Islet of Langerhans (tissue), 1 donor: ENCODE measurements at regions not wholly inside any gene's neighbourhood (a gene's known extent, or its start where the extent isn't known, plus 50 kb on each side); places are given as distances from the start of the nearest gene placed in this dataset.

Experiments
- FAIRE-seq: peaks from one replicate; lab custom pipeline; 2011; peaks lifted over from hg19 to GRCh38; lab: Jason Lieb, UNC

- FAIRE-seq: no peak
Measured at GRCh38 chr7:18081617-18082016, 54.0 kb upstream of the PRPS1L1 start.

DNA sequence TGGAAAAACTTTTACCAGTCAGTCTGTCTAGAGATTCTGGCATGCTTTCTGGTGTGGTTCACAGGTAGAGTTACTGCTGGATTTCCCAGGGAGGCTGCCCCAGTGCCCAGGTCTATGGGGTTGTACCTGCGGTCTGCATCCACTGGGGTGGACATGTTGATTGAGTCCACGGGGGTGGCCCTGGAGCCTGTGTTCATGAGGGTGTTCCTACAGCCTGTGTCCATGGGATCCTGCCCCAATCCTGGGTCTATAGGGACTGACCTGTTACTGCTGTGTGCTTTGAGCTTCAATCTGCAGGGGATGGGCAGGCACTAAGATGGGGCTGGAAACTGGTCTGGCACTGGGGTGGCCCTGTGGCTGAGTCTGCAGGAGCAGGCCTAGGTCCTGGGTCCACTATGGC lies 54.5 kb upstream of the PRPS1L1 start:
- no peak for FAIRE-seq

GRCh38 chr7:18086165-18087025 lies 58.7 kb upstream of the PRPS1L1 start:
- no peak for FAIRE-seq

DNA sequence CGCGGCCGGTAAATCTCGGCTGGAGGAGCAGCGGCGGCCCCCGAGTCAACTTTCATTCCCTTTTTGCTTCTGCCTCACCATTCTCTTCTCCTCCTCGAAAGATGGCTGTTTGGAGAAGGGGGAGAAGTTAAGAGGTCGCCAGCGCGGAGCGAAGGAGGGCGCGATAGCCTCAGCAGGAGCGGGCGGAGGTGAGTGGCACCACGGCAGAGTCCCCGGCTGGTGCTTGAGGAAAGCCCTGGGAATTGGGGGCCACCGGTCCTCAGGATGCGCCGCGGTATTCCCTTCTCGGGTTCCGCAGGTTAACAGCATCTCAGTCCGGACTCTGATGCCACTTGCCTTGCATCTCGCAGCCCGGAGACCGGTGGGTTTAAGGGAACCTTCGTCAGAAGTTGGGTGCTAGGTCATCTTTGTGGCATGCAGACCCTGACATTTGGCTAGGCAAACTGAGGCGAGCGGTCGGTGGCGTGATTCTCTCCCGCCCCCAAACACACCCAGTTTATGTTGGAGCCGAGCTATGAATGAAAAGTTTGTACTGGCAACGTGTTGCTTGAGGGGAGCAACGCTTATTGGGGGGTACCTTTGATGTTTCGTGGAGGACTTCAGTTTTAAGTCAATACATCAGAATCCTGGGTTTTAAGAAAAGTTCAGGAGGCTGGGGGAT lies 59.5 kb upstream of the PRPS1L1 start:
- no peak for FAIRE-seq

DNA sequence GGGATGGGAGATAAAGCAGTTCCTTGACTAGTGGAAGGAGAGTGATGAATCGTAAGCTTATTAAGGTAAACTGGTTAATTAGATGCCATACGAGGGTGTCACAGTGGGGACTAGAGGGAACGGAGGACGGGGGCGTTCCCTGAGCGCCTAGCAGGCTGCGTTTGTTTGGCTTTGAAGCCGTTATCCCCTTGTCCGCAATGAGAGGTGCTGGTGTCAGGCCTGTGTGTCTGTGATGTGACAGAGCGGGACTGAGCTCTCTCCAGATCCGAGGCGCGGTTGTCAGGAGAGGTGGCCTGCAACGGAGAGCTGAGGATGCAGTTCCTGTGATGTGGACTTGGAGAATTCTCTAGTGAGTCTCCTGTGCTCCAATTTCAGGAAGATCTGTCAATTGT lies 60.0 kb upstream of the PRPS1L1 start:
- FAIRE-seq: no peak

- peak; percentile 41 for FAIRE-seq
Measured at GRCh38 chr7:18096087-18096486, 68.4 kb upstream of the PRPS1L1 start.

- no peak for FAIRE-seq
Measured at GRCh38 chr7:18102576-18102975, 74.9 kb upstream of the PRPS1L1 start.

- no peak for FAIRE-seq
Measured at GRCh38 chr7:18103436-18104218, 76.0 kb upstream of the PRPS1L1 start.

DNA sequence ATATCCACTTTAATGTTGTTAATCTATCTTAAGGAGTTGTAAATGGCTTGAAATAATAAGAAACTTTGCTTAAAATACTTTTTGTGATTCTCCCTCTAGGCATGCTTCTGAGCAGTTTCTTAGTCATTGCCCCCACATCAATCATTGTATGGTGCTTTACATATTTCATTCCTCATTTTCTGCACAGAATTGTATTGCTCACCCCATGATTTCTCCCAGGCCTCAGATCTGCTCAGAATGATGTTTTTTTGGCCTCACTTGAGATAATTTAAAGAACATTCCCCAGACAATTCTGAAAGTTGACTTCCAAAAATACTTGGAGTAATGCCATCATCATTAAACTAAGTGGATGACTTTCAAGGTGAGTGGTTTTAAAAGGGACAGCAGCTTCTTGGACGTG lies 82.1 kb upstream of the PRPS1L1 start:
- FAIRE-seq: no peak

- FAIRE-seq: no peak
Measured at GRCh38 chr7:18116661-18117060, 89.0 kb upstream of the PRPS1L1 start.

DNA sequence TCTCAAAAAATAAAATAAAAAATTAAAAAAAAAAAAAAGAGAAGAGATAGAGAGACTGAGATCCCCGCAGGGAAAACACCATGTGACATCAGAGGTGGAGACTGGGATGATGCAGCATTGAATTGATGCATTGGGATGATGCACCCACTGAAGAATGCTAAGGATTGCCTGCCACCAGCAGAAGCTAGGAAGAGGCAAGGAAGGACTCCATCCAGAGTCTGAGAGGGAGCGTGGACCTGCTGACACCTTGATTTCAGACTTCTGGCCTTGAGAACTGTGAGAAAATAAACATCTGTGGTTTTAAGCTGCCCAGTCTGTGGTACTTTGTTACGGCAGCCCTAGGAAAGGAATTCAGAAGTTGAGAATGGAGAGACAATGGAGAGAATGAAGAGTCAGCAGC lies 89.8 kb upstream of the PRPS1L1 start:
- no peak for FAIRE-seq

DNA sequence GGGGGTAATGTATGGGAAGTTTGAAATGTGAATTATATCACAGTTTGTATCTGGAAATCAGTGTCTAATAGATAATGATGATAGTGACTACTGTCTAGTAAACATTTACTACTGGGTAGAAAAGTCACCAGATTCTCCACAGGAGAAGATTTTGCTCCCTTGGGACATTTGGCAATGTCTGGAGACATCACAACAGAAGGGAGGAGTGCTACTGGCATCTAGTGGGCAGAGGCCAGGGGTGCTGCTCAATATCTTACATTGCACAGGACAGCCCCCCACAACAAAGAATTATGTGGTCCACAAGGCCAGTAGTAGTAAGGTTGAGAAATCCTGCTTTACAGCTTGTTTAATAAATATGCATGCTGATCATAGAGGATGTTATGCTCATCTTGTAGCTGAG lies 92.3 kb upstream of the PRPS1L1 start:
- FAIRE-seq: no peak

- FAIRE-seq: no peak
Measured at GRCh38 chr7:18123508-18124239, 96.0 kb upstream of the PRPS1L1 start.

- peak; percentile 36 for FAIRE-seq
Measured at GRCh38 chr7:18125476-18125875, 97.8 kb upstream of the PRPS1L1 start.

GRCh38 chr7:18126281-18126680 lies 98.6 kb upstream of the PRPS1L1 start:
- FAIRE-seq: peak; percentile 100

DNA sequence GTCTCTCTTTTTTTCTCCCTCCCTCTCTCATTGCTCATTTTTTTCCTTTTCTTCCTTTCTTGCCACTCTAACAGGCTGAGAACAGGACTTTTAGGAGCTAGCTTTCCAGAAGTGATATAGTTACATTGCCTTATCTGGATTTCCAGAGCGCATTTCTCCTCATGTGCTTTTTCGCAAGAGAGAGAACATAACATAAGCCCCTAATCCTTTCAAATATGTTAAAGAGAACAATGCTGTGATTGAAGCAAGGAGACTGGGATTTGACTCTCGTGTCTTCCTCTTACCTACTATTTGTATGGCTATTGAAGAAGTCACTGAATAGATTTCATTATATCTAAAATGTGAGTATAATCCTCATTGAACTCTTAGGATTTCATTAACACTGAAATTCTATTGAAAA lies 101.2 kb upstream of the PRPS1L1 start:
- no peak for FAIRE-seq

DNA sequence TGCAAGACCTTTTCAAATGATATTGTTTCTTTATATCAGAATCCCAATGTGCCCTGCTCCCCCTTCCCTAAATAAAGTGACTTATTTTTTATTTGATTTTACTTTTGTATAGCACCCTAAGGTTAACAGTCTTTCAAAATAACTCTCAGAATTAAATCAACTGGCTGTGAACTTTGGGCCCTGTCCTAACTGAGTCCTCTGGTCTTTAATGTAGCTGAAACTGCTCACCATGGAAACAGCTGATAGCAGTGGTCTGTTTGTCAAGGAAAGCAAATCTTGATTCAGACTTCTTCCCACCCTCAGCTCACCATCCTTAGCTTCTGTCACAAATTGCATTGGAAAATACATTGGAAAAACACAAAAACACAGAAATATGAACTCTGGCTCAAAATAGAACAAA lies 105.2 kb upstream of the PRPS1L1 start:
- peak; percentile 13 for FAIRE-seq

DNA sequence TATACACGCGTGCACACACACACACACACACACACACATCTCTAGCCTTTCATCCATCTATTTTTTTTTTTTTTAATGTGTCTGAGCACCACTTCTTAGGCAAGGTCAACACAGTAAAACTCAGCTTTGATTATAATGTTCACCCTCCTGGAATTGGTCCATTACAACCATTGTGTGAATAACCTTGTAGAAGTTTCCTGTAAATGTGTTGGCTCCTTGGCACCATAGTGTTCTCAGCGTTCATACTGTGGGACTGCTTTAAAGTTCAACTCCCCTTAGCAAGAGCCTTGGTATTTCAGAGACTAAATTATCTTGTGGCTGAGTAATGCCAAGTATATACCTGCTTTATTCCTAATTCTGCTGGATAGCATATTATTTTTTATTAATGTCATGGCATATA lies 106.3 kb upstream of the PRPS1L1 start:
- FAIRE-seq: peak; percentile 87

DNA sequence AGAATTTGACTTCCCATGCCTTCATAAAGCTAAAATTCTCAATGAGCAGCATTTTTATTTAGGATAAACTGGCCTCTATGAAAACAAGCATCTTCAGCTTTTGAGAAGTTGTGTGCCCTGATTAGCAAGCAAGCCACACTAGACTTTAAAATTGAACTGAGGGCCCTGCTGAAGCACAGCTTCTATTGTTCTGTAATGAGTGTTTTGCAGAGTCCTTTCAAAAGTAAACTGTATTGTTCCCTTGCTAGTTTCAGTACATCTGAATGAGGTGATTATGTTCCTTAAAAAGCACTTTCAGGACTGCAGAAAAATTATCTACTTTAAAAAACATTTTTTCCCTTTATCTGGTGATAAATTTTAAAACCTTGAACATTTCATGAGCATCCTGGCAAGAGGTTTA lies 113.3 kb upstream of the PRPS1L1 start:
- FAIRE-seq: no peak

- FAIRE-seq: no peak
Measured at GRCh38 chr7:18144166-18144565, 116.5 kb upstream of the PRPS1L1 start.

GRCh38 chr7:18145160-18145559 lies 117.5 kb upstream of the PRPS1L1 start:
- no peak for FAIRE-seq

DNA sequence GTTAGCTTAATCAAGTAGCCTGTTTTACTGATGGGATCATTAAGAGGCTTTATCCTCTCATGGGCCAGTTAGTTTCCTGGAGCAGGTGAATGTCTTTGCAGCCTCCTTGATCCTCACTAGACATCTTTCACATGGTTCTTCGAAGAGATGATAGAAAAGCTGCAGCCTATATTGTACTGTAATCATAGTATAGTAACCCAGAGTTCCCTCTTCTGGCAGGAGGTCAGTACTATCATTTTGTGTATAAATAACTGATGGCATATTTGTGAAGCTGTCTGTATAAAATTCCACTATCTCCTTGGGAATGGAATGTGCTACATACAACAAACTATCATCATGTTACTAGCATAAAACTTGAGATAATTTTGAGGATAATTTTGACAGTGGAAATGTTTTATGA lies 123.8 kb upstream of the PRPS1L1 start:
- no peak for FAIRE-seq
